GM12865 (cell line): ENCODE measurements at regions not wholly inside any gene's neighbourhood (a gene's known extent, or its start where the extent isn't known, plus 50 kb on each side); places are given as distances from the start of the nearest gene placed in this dataset.

Experiments used
- DNase-seq: peaks from one replicate; pipeline ENCODE4 v3.0.0; 2010; ENCODE audit warnings: low read depth
- H3K4me3 ChIP-seq: 2 replicates; pipeline ENCODE4 v1.5.1; 2011; ENCODE audit warnings: mild to moderate bottlenecking, low read depth, low read length, control low read depth
- TF ChIP-seq, protein P1 (sequence below): IDR thresholded peaks from 2 replicates; pipeline ENCODE4 v1.5.1; 2011; ENCODE audit warnings: low read length, control low read depth, low read depth, inconsistent platforms; ENCODE audit not compliant: insufficient read depth; ENCODE audit errors: missing control alignments

GRCh38 chr2:61722800-61723199 is 131.1 kb downstream of the FAM161A start:
- no peak for DNase-seq
- TF ChIP-seq, protein P1, sequence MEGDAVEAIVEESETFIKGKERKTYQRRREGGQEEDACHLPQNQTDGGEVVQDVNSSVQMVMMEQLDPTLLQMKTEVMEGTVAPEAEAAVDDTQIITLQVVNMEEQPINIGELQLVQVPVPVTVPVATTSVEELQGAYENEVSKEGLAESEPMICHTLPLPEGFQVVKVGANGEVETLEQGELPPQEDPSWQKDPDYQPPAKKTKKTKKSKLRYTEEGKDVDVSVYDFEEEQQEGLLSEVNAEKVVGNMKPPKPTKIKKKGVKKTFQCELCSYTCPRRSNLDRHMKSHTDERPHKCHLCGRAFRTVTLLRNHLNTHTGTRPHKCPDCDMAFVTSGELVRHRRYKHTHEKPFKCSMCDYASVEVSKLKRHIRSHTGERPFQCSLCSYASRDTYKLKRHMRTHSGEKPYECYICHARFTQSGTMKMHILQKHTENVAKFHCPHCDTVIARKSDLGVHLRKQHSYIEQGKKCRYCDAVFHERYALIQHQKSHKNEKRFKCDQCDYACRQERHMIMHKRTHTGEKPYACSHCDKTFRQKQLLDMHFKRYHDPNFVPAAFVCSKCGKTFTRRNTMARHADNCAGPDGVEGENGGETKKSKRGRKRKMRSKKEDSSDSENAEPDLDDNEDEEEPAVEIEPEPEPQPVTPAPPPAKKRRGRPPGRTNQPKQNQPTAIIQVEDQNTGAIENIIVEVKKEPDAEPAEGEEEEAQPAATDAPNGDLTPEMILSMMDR, result no peak
- H3K4me3 ChIP-seq, result no peak overlapping the region

DNA sequence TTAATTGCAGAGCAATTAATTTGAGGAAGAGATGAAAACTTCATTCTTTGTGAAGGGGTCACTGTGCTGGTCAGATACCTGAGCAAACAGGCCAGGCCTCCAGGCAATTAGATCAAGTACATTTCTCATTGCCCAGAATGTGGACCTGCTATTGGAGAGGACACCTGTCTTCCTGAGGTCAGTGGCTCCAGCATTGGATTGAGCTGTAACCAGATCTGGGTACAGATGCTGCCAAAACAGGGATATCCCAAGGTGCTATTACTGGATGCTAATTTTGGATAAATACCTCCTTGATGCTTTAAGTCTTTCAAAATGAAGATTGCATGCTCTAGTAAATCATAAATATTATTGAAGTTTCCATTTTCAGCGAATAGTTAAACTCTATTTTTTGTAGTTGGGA is 131.5 kb downstream of the FAM161A start:
- no peak for DNase-seq
- TF ChIP-seq, protein P1, result no peak

GRCh38 chr2:61721382-61721781 is 132.5 kb downstream of the FAM161A start:
- TF ChIP-seq, protein P1, result no peak
- H3K4me3 ChIP-seq, result no peak overlapping the region
- DNase-seq, result no peak

More for the DNA sequence above, 131.5 kb downstream of the FAM161A start:
- no peak overlapping the region for H3K4me3 ChIP-seq

DNA sequence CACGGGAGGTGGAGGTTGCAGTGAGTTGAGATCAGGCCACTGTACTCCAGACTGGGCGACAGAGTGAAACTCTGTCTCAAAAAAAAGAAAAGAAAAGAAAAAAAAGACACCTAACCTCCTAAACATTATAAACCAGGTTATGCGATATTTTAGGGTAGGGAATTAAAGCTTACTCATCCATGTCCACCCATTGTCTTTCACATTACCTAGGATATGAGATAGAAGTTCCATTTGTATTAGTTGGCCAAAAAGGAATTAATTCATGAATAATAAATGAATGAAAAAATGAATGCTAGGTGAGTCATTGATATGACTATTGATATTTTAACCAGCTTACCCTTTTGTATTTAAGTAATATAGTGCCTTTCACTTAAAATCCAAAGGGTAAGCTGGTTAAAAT is 132.9 kb downstream of the FAM161A start:
- no peak overlapping the region for H3K4me3 ChIP-seq
- TF ChIP-seq, protein P1, result no peak
- no peak for DNase-seq

DNA sequence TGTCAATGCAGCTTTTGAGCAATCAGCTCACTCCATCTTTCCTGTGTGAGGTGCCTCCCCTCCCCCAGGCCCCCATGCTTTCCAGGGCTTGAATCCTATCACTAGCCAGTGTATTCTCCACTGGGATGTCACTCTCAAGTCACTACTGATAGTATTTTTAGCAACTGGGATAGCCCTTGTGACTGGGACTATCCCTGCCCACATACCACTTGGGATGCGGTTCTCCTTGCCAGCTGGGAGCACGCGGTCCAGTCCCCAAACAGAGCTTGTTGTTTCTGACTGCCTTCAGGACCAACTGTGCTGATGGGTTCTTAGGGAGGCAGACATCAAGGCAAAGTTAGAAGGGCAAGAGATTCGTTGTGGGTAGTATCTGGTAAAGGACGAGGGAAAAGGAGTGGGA is 134.9 kb downstream of the FAM161A start:
- no peak for DNase-seq
- TF ChIP-seq, protein P1, result no peak
- no peak overlapping the region for H3K4me3 ChIP-seq

DNA sequence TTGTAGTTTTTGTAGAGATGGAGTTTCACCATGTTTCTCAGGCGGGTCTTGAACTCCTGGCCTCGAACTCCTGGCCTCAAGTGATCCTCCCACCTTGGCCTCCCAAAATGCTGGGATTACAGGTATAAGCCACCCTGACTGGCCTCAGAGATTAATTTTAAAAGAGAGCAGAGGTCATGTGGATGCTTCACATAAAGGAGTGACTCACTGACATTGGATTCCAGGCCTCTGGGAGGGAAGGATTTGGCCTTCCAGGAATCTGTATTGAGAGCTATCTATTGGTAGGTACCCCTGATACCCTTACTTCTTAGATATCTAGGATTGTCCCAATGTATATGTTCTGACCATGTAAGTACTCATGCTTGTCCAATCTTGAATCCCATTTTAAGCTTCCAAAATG is 138.4 kb downstream of the FAM161A start:
- TF ChIP-seq, protein P1, result no peak
- H3K4me3 ChIP-seq, result no peak overlapping the region
- no peak for DNase-seq

GRCh38 chr2:61714210-61714609 is 139.7 kb downstream of the FAM161A start:
- TF ChIP-seq, protein P1, result no peak
- H3K4me3 ChIP-seq, result no peak overlapping the region
- no peak for DNase-seq
